ENCODE measurements at regions not wholly inside any gene's neighbourhood (a gene's known extent, or its start where the extent isn't known, plus 50 kb on each side); places are given as distances from the start of the nearest gene placed in this dataset.

DNA sequence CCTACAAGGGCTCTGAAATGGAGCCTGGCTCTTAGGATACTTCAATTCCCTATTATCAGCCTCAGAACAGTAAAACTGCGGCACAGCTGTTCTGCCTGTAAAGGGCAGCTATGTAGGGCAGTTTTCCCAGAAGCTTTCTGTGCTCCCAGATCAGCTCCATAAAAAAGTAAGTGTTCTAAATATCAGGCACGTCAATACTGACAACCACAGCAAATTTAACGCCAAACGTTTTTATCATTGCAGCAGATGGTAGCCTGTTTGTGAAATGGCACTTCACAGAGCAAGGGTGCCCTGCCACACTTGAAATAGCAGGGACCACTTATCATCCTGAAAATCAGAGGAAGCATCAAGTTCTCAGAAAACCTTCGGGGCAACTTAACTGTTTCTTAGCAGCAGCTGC, 54.8 kb upstream of the PTHLH start:
- TF ChIP-seq, protein P1, sequence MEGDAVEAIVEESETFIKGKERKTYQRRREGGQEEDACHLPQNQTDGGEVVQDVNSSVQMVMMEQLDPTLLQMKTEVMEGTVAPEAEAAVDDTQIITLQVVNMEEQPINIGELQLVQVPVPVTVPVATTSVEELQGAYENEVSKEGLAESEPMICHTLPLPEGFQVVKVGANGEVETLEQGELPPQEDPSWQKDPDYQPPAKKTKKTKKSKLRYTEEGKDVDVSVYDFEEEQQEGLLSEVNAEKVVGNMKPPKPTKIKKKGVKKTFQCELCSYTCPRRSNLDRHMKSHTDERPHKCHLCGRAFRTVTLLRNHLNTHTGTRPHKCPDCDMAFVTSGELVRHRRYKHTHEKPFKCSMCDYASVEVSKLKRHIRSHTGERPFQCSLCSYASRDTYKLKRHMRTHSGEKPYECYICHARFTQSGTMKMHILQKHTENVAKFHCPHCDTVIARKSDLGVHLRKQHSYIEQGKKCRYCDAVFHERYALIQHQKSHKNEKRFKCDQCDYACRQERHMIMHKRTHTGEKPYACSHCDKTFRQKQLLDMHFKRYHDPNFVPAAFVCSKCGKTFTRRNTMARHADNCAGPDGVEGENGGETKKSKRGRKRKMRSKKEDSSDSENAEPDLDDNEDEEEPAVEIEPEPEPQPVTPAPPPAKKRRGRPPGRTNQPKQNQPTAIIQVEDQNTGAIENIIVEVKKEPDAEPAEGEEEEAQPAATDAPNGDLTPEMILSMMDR (conservative IDR thresholded peaks at IDR 0.05), result no peak
- TF ChIP-seq ZFX (IDR thresholded peaks at IDR 0.05), result no peak

Data from C4-2B (cell line).